Natural killer cell (primary cell): ENCODE measurements at regions not wholly inside any gene's neighbourhood (a gene's known extent, or its start where the extent isn't known, plus 50 kb on each side); places are given as distances from the start of the nearest gene placed in this dataset.
"Not testable (repeated sequence)": the region's sequence is repeated elsewhere in the genome, so short reads cannot be mapped to it uniquely, and the experiment has no call there.

Experiments
- ATAC-seq, 3 donors: fragments of 150-1000 bp in 2 of 3; fragments of 200-7000 bp in 1 of 3; cut with Tn5 transposase; 1 replicate in 1 of 3; 2 replicates in 2 of 3; pipeline ENCODE4 v1.10.0; 2021; ENCODE audit warnings: mild to moderate bottlenecking in 2 of 3, moderate library complexity in 2 of 3
- DNase-seq, 2 donors: peaks; one replicate each; pipeline versions ENCODE4 v3.0.0 to v3.0.0-alpha.2; 2013 to 2021; ENCODE audit warnings: mixed read lengths in 1 of 2
- H3K27ac ChIP-seq: one replicate; pipeline ENCODE4 v1.5.1; 2013; ENCODE audit warnings: mild to moderate bottlenecking, low read length
- H3K27me3 ChIP-seq: one replicate; pipeline ENCODE4 v1.6.1; 2013; ENCODE audit warnings: low read length; ENCODE audit not compliant: control insufficient read depth, insufficient read depth
- H3K36me3 ChIP-seq: one replicate; pipeline ENCODE4 v1.6.1; 2013; ENCODE audit warnings: low read length; ENCODE audit not compliant: control insufficient read depth, insufficient read depth
- H3K4me1 ChIP-seq: one replicate; pipeline ENCODE4 v1.6.1; 2013; ENCODE audit warnings: low read length; ENCODE audit not compliant: control insufficient read depth, insufficient read depth
- H3K4me3 ChIP-seq: one replicate; pipeline ENCODE4 v1.5.1; 2013; ENCODE audit warnings: low read length
- H3K9me3 ChIP-seq: one replicate; pipeline ENCODE4 v1.6.1; 2013; ENCODE audit warnings: low read length; ENCODE audit not compliant: control insufficient read depth, insufficient read depth
- H3K27ac Mint-ChIP-seq, 2 donors: one replicate each; pipeline ENCODE4 v1.8.0; 2022; ENCODE audit warnings: mild to moderate bottlenecking in 2 of 2, mixed read lengths in 2 of 2, moderate library complexity in 1 of 2
- H3K27me3 Mint-ChIP-seq, 2 donors: one replicate each; pipeline ENCODE4 v1.8.0; 2022; ENCODE audit warnings: low read depth in 2 of 2, mixed read lengths in 2 of 2
- H3K36me3 Mint-ChIP-seq: one replicate; pipeline ENCODE4 v1.8.0; 2022; ENCODE audit warnings: mixed read lengths
- H3K4me1 Mint-ChIP-seq, 2 donors: one replicate each; pipeline ENCODE4 v1.8.0; 2022; ENCODE audit warnings: mixed read lengths in 2 of 2
- H3K4me3 Mint-ChIP-seq: one replicate; pipeline ENCODE4 v1.8.0; 2022; ENCODE audit warnings: mild to moderate bottlenecking, moderate library complexity, mixed read lengths
- H3K9me3 Mint-ChIP-seq, 2 donors: one replicate each; pipeline ENCODE4 v1.8.0; 2022; ENCODE audit warnings: mixed read lengths in 2 of 2
- whole genome bisulfite sequencing: methylation state at CpG from one replicate; pipeline ENCODE4 v1.1.7; 2013; ENCODE audit warnings: missing lambda C conversion rate; ENCODE audit not compliant: insufficient coverage; 5-methylcytosine and 5-hydroxymethylcytosine counted together
- intact Hi-C: fragments of 100-400 bp; cut with micrococcal nuclease; formaldehyde crosslinking; loops from one replicate; pipeline ENCODE4 v1.14.2; 2022
- TF ChIP-seq, protein P1 (sequence below): fragments of 200-600 bp; IDR thresholded peaks from one replicate; pipeline ENCODE4 v1.8.0; 2022; ENCODE audit warnings: antibody characterized with exemption

DNA sequence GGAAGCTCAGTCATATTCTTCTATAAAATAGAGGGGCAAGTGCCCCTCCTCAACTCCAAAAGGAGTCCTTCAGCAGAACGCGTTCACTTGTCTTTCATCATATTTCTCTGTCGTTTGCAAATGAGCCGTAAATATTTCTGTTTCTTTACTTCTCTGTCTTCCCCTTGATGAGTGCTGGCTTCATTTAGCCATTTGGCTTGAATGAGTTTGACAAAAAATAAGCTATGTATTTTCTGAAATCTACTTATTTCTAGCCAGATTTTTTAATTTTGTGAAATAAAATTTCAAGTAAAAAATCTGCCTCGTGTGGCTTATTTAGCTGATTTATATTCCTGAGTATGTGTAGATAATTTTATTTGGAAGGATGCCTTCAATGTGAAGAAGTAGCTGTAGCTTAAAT lies 170.8 kb upstream of the DGKB start:
- DNase-seq (no peak), ATAC-seq (no peak)
- Mint-ChIP-seq H3K27me3 (no peaks in the 10 kb centered on the region), H3K27ac (no peak overlapping the region), H3K4me3 (no peak overlapping the region), H3K36me3 (no peaks in the 10 kb centered on the region), H3K4me1 (no peaks in the 10 kb centered on the region), H3K9me3 (peaks cover 9 to 18% of the 10 kb centered on the region in 2 donors)
- TF ChIP-seq, protein P1, sequence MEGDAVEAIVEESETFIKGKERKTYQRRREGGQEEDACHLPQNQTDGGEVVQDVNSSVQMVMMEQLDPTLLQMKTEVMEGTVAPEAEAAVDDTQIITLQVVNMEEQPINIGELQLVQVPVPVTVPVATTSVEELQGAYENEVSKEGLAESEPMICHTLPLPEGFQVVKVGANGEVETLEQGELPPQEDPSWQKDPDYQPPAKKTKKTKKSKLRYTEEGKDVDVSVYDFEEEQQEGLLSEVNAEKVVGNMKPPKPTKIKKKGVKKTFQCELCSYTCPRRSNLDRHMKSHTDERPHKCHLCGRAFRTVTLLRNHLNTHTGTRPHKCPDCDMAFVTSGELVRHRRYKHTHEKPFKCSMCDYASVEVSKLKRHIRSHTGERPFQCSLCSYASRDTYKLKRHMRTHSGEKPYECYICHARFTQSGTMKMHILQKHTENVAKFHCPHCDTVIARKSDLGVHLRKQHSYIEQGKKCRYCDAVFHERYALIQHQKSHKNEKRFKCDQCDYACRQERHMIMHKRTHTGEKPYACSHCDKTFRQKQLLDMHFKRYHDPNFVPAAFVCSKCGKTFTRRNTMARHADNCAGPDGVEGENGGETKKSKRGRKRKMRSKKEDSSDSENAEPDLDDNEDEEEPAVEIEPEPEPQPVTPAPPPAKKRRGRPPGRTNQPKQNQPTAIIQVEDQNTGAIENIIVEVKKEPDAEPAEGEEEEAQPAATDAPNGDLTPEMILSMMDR, result no peak
- intact Hi-C loops, result no loop called here
- 98% methylated on average over 5 of the region's 5 CpGs for WGBS
- Histone ChIP-seq H3K4me3 (no peak overlapping the region), H3K27ac (no peak overlapping the region), H3K27me3 (no peaks in the 10 kb centered on the region), H3K4me1 (no peaks in the 10 kb centered on the region), H3K9me3 (peaks cover 2% of the 10 kb centered on the region), H3K36me3 (no peaks in the 10 kb centered on the region)

GRCh38 chr7:15068324-15068723 lies 165.8 kb upstream of the DGKB start:
- WGBS, result no CpG with 5 or more reads among the region's 1 CpG

GRCh38 chr7:15057272-15057671 lies 154.7 kb upstream of the DGKB start:
- H3K27me3 Mint-ChIP-seq, result no peaks in the 10 kb centered on the region
- peaks cover 8 to 11% of the 10 kb centered on the region in 2 donors for H3K9me3 Mint-ChIP-seq
- H3K27me3 ChIP-seq, result no peaks in the 10 kb centered on the region
- H3K4me1 ChIP-seq, result no peaks in the 10 kb centered on the region
- peaks cover 6% of the 10 kb centered on the region for H3K36me3 Mint-ChIP-seq
- no peaks in the 10 kb centered on the region for H3K4me1 Mint-ChIP-seq
- no peak overlapping the region for H3K27ac ChIP-seq
- H3K27ac Mint-ChIP-seq, result no peak overlapping the region
- H3K4me3 ChIP-seq, result no peak overlapping the region
- ATAC-seq, result no peak
- WGBS, result 87% methylated on average over 4 of the region's 5 CpGs
- no peaks in the 10 kb centered on the region for H3K36me3 ChIP-seq
- intact Hi-C loops, result no loop called here
- H3K4me3 Mint-ChIP-seq, result no peak overlapping the region
- TF ChIP-seq, protein P1, result no peak
- no peak for DNase-seq
- peaks cover 3% of the 10 kb centered on the region for H3K9me3 ChIP-seq

More at GRCh38 chr7:15068324-15068723, 165.8 kb upstream of the DGKB start:
- no peaks in the 10 kb centered on the region for H3K36me3 ChIP-seq
- no peaks in the 10 kb centered on the region for H3K4me1 ChIP-seq
- DNase-seq (no peak), ATAC-seq (no peak)
- Mint-ChIP-seq H3K36me3 (no peaks in the 10 kb centered on the region), H3K4me3 (no peak overlapping the region), H3K9me3 (peaks cover 12 to 31% of the 10 kb centered on the region in 2 donors), H3K27ac (no peak overlapping the region), H3K4me1 (no peaks in the 10 kb centered on the region), H3K27me3 (no peaks in the 10 kb centered on the region)
- no peaks in the 10 kb centered on the region for H3K27me3 ChIP-seq
- TF ChIP-seq, protein P1, result no peak
- no peak overlapping the region for H3K4me3 ChIP-seq
- intact Hi-C loops, result no loop called here
- H3K27ac ChIP-seq, result no peak overlapping the region
- H3K9me3 ChIP-seq, result peaks cover 2% of the 10 kb centered on the region

DNA sequence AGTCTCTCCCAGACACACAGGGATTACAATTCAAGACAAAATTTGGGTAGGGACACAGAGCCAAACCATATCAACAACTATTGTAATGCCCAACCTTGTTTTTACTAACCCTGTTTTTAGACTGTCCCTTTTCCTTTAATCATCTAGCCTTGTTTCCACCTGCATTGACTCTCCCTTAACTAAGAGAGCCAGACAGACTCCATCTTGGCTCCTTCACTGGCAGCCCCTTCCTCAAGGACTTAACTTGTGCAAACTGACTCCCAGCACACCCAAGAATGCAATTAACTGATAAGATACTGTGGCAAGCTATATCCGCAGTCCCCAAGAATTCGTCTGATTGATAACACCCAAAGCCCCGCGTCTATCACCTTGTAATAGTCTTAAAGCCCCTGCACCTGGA lies 151.8 kb upstream of the DGKB start:
- peaks cover 8 to 13% of the 10 kb centered on the region in 2 donors for H3K9me3 Mint-ChIP-seq
- DNase-seq, H3K36me3 Mint-ChIP-seq, ATAC-seq, H3K36me3 ChIP-seq, H3K27ac Mint-ChIP-seq, H3K27me3 ChIP-seq, intact Hi-C loops, H3K27ac ChIP-seq, H3K27me3 Mint-ChIP-seq, H3K4me3 Mint-ChIP-seq, H3K4me1 ChIP-seq, H3K4me1 Mint-ChIP-seq, H3K9me3 ChIP-seq, H3K4me3 ChIP-seq: not testable (repeated sequence)
- no CpG with 5 or more reads among the region's 4 CpGs for WGBS
